ENCODE measurements at regions not wholly inside any gene's neighbourhood (a gene's known extent, or its start where the extent isn't known, plus 50 kb on each side); places are given as distances from the start of the nearest gene placed in this dataset.
"Not testable (repeated sequence)": the region's sequence is repeated elsewhere in the genome, so short reads cannot be mapped to it uniquely, and the experiment has no call there.

GRCh38 chr4:53863736-53864365 lies 200.6 kb downstream of the CHIC2 start:
- no peak for DNase-seq

- DNase-seq: no peak
These were observed 201.2 kb downstream of the CHIC2 start for GRCh38 chr4:53863158-53863557.

- DNase-seq: no peak
These were observed 202.4 kb downstream of the CHIC2 start for GRCh38 chr4:53861856-53862610.

- DNase-seq: no peak
These were observed 205.1 kb downstream of the CHIC2 start for GRCh38 chr4:53859305-53859704.

GRCh38 chr4:53858744-53859143 lies 205.7 kb downstream of the CHIC2 start:
- DNase-seq: no peak

- peak; percentile 17 for DNase-seq
These were observed 208.7 kb downstream of the CHIC2 start for GRCh38 chr4:53855581-53856250.

- no peak for DNase-seq
These were observed 209.3 kb downstream of the CHIC2 start for GRCh38 chr4:53854991-53855568.

GRCh38 chr4:53852343-53852742 lies 212.1 kb downstream of the CHIC2 start:
- DNase-seq: no peak

GRCh38 chr4:53847965-53848364 lies 216.4 kb downstream of the CHIC2 start:
- DNase-seq: no peak

GRCh38 chr4:53844551-53844950 lies 219.9 kb downstream of the CHIC2 start:
- DNase-seq: no peak

- DNase-seq: no peak
These were observed 220.3 kb downstream of the CHIC2 start for GRCh38 chr4:53844133-53844532.

GRCh38 chr4:53841711-53842110 lies 222.7 kb downstream of the CHIC2 start:
- no peak for DNase-seq

- no peak for DNase-seq
These were observed 223.8 kb downstream of the CHIC2 start for GRCh38 chr4:53840643-53841042.

GRCh38 chr4:53833302-53834003 lies 231.0 kb downstream of the CHIC2 start:
- DNase-seq: not testable (repeated sequence)

- DNase-seq: no peak
These were observed 231.9 kb downstream of the CHIC2 start for GRCh38 chr4:53832549-53832948.

GRCh38 chr4:53830511-53830910 lies 233.9 kb downstream of the CHIC2 start:
- no peak for DNase-seq

- no peak for DNase-seq
These were observed 230.0 kb upstream of the LNX1 start for GRCh38 chr4:53821179-53821851.

- DNase-seq: no peak
These were observed 226.8 kb upstream of the LNX1 start for GRCh38 chr4:53818104-53818503.

GRCh38 chr4:53816561-53816960 lies 225.3 kb upstream of the LNX1 start:
- no peak for DNase-seq

- no peak for DNase-seq
These were observed 224.0 kb upstream of the LNX1 start for GRCh38 chr4:53815281-53815680.

- no peak for DNase-seq
These were observed 222.7 kb upstream of the LNX1 start for GRCh38 chr4:53813998-53814397.

GRCh38 chr4:53810643-53811042 lies 219.4 kb upstream of the LNX1 start:
- DNase-seq: no peak

GRCh38 chr4:53809816-53810215 lies 218.5 kb upstream of the LNX1 start:
- no peak for DNase-seq

Data from hematopoietic multipotent progenitor cell treated with erythropoietin and hydrocortisone succinate and interleukin-3 and kit ligand, for 6 days (in vitro differentiated cells).